ENCODE measurements at regions not wholly inside any gene's neighbourhood (a gene's known extent, or its start where the extent isn't known, plus 50 kb on each side); places are given as distances from the start of the nearest gene placed in this dataset.

DNA sequence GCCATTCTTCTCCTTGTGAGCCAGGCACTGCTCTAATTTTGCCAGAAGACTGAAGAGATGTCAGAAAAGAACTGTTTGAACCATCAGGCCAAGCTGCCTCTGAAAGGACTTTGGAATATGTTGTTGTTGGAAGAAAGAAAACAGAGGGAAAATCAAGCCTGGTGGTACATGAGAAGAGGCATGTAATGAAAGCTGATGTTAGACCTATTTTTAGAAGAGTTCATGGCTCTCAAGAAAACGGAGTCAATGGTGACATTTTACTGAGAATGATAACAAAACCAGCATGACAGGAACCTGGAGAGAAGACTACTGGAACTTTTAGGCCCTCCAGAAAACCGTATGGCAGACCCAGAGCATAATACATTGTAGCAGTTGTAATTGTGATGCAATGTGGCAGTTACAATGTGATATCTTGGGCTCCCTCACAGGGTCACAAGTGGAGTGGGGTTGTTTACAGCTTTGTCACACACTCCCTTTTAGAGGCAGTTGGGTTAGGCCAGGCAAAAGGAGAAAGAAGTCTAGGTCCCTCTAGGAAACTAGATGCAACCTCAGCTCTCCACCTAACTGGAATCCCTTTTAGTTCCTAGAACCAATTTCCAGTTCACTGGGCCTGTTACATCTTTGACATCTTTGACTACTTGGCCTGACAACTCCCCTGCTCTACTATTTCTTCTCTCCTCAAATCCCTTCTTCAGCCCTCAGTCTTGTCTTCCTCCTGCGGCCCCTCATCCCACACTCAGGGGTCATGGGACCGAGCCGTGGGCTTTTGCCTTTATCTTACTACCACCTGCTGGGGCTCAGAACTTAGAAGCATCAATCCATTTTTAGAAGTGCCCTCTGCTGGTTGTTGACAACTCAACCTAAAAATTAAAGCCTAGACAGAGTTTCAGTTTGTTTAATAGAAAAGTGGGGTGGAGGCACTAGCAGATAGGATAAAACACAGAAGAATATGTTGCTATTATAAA is 61.2 kb upstream of the JAK2 start (continued):
- TF ChIP-seq NKRF (IDR thresholded peaks at IDR 0.05; ENCODE audit: borderline replicate concordance): no peak
- TF ChIP-seq GTF2A2 (tag; IDR thresholded peaks at IDR 0.05): no peak
- no peak for TF ChIP-seq NFYB (IDR thresholded peaks at IDR 0.05; ENCODE audit: extremely low read depth, insufficient read length)
- TF ChIP-seq CEBPG (CRISPR knock-in tag; IDR thresholded peaks at IDR 0.05): peak; percentile 77
- TF ChIP-seq CEBPG (tag; conservative IDR thresholded peaks at IDR 0.05 in 1 of 2, IDR thresholded peaks at IDR 0.05 in 1 of 2): peak in 1 of 2 experiments; percentile 45; a peak in 1 of 4 replicates
- no peak for TF ChIP-seq MAFG (tag; conservative IDR thresholded peaks at IDR 0.05)
- TF ChIP-seq, protein P1, sequence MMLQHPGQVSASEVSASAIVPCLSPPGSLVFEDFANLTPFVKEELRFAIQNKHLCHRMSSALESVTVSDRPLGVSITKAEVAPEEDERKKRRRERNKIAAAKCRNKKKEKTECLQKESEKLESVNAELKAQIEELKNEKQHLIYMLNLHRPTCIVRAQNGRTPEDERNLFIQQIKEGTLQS (IDR thresholded peaks at IDR 0.05): peak; percentile 52; the same call in 1 of the 2 replicates
- TF ChIP-seq, protein P1 (CRISPR knock-in tag; conservative IDR thresholded peaks at IDR 0.05): no peak
- TF ChIP-seq CHD1 (IDR thresholded peaks at IDR 0.05; ENCODE audit: low read length): no peak
- TF ChIP-seq ZNF324 (CRISPR knock-in tag; IDR thresholded peaks at IDR 0.05): no peak
- no peak for TF ChIP-seq NR2C2 (CRISPR knock-in tag; IDR thresholded peaks at IDR 0.05)
- TF ChIP-seq NR2C2 (tag; IDR thresholded peaks at IDR 0.05): peak; percentile 49
- no peak for TF ChIP-seq ATF4 (CRISPR knock-in tag; IDR thresholded peaks at IDR 0.05)
- TF ChIP-seq RAD21 (CRISPR knock-in tag; conservative IDR thresholded peaks at IDR 0.05 in 1 of 2, IDR thresholded peaks at IDR 0.05 in 1 of 2): peak; percentile 76 to 87
- TF ChIP-seq TCF3 (CRISPR knock-in tag; IDR thresholded peaks at IDR 0.05): 0 out of 2 replicates have a peak, but pooled peaks have one; percentile 27
- TF ChIP-seq, protein P2, sequence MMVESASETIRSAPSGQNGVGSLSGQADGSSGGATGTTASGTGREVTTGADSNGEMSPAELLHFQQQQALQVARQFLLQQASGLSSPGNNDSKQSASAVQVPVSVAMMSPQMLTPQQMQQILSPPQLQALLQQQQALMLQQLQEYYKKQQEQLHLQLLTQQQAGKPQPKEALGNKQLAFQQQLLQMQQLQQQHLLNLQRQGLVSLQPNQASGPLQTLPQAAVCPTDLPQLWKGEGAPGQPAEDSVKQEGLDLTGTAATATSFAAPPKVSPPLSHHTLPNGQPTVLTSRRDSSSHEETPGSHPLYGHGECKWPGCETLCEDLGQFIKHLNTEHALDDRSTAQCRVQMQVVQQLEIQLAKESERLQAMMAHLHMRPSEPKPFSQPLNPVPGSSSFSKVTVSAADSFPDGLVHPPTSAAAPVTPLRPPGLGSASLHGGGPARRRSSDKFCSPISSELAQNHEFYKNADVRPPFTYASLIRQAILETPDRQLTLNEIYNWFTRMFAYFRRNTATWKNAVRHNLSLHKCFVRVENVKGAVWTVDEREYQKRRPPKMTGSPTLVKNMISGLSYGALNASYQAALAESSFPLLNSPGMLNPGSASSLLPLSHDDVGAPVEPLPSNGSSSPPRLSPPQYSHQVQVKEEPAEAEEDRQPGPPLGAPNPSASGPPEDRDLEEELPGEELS (CRISPR knock-in tag; IDR thresholded peaks at IDR 0.05; ENCODE audit: borderline replicate concordance): no peak
- TF ChIP-seq WHSC1 (IDR thresholded peaks at IDR 0.05; ENCODE audit: low read length): no peak
- no peak for TF ChIP-seq NCOA1 (IDR thresholded peaks at IDR 0.05; ENCODE audit: low read depth)
- TF ChIP-seq TRIM25 (IDR thresholded peaks at IDR 0.05; ENCODE audit: borderline replicate concordance): no peak
- TF ChIP-seq CEBPB (tag; IDR thresholded peaks at IDR 0.05): peak; percentile 71
